HepG2 (cell line): ENCODE measurements at regions not wholly inside any gene's neighbourhood (a gene's known extent, or its start where the extent isn't known, plus 50 kb on each side); places are given as distances from the start of the nearest gene placed in this dataset.

ENCODE experiments used
- AGO2 ChIP-seq: fragments of 200-400 bp; formaldehyde crosslinking; optimal IDR thresholded peaks from 2 replicates; pipeline ENCODE3; 2017; ENCODE audit warnings: mild to moderate bottlenecking, low read depth, low read length, moderate library complexity
- ESRRA ChIP-seq: sonication (generic); formaldehyde crosslinking; IDR thresholded peaks from 2 replicates; pipeline ENCODE4 v1.5.1; 2020; ENCODE audit warnings: mild to moderate bottlenecking, low read depth, missing genetic modification reagents
- FOXO1 ChIP-seq: sonication (generic); formaldehyde crosslinking; IDR thresholded peaks from 2 replicates; pipeline ENCODE4 v1.4.0; 2020; ENCODE audit warnings: missing genetic modification reagents
- FOXP4 ChIP-seq: sonication (generic); formaldehyde crosslinking; IDR thresholded peaks from 2 replicates; pipeline ENCODE4 v1.4.0; 2020; ENCODE audit warnings: missing genetic modification reagents
- HBP1 ChIP-seq: IDR thresholded peaks from 2 replicates; pipeline ENCODE4 v1.6.1; 2016; ENCODE audit warnings: low read depth, control low read depth
- KDM5B ChIP-seq: sonication (generic); formaldehyde crosslinking; IDR thresholded peaks from 2 replicates; pipeline ENCODE4 v1.4.0; 2020; ENCODE audit warnings: missing genetic modification reagents, mild to moderate bottlenecking, borderline replicate concordance
- NFAT5 ChIP-seq: sonication (generic); formaldehyde crosslinking; IDR thresholded peaks from 2 replicates; pipeline ENCODE4 v1.4.0; 2020; ENCODE audit warnings: missing genetic modification reagents
- RARA ChIP-seq: IDR thresholded peaks from 2 replicates; pipeline ENCODE4 v1.6.1; 2016; ENCODE audit warnings: missing genetic modification reagents, missing compliant biosample characterization
- RFX3 ChIP-seq: IDR thresholded peaks from 2 replicates; pipeline ENCODE4 v1.6.1; 2016; ENCODE audit warnings: missing biosample characterization, missing genetic modification reagents
- SALL1 ChIP-seq: sonication (generic); formaldehyde crosslinking; IDR thresholded peaks from 2 replicates; pipeline ENCODE4 v1.8.0; 2022; ENCODE audit warnings: mild to moderate bottlenecking, missing genetic modification reagents
- SOX6 ChIP-seq, 2 experiments: fragments of 450-650 bp in 1 of 2; sonication (generic) in 1 of 2; formaldehyde crosslinking in 1 of 2; IDR thresholded peaks; 2 replicates each; pipeline versions ENCODE4 v1.4.0 to v1.6.1; 2017 to 2020; ENCODE audit warnings: antibody characterized with exemption in 1 of 2, mild to moderate bottlenecking in 1 of 2, missing genetic modification reagents in 1 of 2
- ZNF317 ChIP-seq: sonication (generic); formaldehyde crosslinking; IDR thresholded peaks from 2 replicates; pipeline ENCODE4 v1.5.0; 2020; ENCODE audit warnings: mild to moderate bottlenecking, missing genetic modification reagents
- ZNF547 ChIP-seq: sonication (generic); formaldehyde crosslinking; IDR thresholded peaks from 2 replicates; pipeline ENCODE4 v1.5.1; 2020; ENCODE audit warnings: mild to moderate bottlenecking, missing genetic modification reagents
- ZNF557 ChIP-seq: sonication (generic); formaldehyde crosslinking; IDR thresholded peaks from 2 replicates; pipeline ENCODE4 v1.4.0; 2020; ENCODE audit warnings: missing genetic modification reagents
- ZNF766 ChIP-seq: sonication (generic); formaldehyde crosslinking; IDR thresholded peaks from 2 replicates; pipeline ENCODE4 v1.5.0; 2020; ENCODE audit warnings: missing genetic modification reagents, borderline replicate concordance

- TF ChIP-seq HBP1 (no peak), FOXP4 (CRISPR knock-in tag) (no peak), ZNF317 (0 out of 2 replicates have a peak, but pooled peaks have one; percentile 61), ZNF547 (CRISPR knock-in tag) (no peak), KDM5B (CRISPR knock-in tag) (no peak), AGO2 (no peak), NFAT5 (CRISPR knock-in tag) (no peak), RFX3 (no peak), RARA (peak; percentile 55; the same call in 1 of the 2 replicates), ZNF766 (CRISPR knock-in tag) (peak; percentile 59; the same call in 1 of the 2 replicates), SALL1 (CRISPR knock-in tag) (peak; percentile 62; the same call in 1 of the 2 replicates), FOXO1 (CRISPR knock-in tag) (peak; percentile 21; the same call in 1 of the 2 replicates), ZNF557 (CRISPR knock-in tag) (no peak), SOX6 (IDR thresholded peaks at IDR 0.05) (no peak), SOX6 (CRISPR knock-in tag; IDR thresholded peaks at IDR 0.05) (peak; percentile 64), ESRRA (CRISPR knock-in tag) (peak; percentile 64; the same call in 1 of the 2 replicates)
- TF ChIP-seq, all 625 proteins: peak for 18
Measured at GRCh38 chr2:14779252-14779651, 146.7 kb downstream of the LRATD1 start (continued).
